ENCODE measurements at regions not wholly inside any gene's neighbourhood (a gene's known extent, or its start where the extent isn't known, plus 50 kb on each side); places are given as distances from the start of the nearest gene placed in this dataset.

DNA sequence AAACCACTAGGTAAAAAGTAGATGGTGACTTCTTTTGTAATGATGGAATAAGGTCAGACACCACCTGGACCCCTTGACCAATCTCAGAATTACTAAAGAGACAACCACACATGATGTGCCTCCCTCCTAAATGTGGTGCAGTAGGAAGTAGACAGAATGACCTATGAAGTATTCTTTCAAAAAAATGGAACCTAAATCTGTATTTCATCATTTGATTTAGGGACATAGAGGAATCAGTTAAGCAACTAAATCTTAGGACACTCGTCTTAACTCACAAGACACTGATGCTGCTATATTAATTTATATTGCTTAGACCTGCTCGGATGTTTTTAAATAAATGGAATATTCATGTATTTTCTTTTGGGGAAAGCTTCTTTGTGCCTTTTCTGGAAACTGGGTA, 80.9 kb upstream of the IRF2BP2 start:
- DNase-seq, result no peak
- Histone ChIP-seq H3K36me3 (no peaks in the 10 kb centered on the region), H3K4me1 (no peaks in the 10 kb centered on the region), H3K4me3 (no peak overlapping the region), H3K27ac (no peak overlapping the region), H3K9me3 (peaks cover 0 to 6% of the 10 kb centered on the region in 2 donors), H3K27me3 (no peaks in the 10 kb centered on the region)
- TF ChIP-seq EP300 (IDR thresholded peaks at IDR 0.05; ENCODE audit: low read depth) (no peak), POLR2A (IDR thresholded peaks at IDR 0.05) (no peak), POLR2AphosphoS5 (IDR thresholded peaks at IDR 0.05) (no peak)
- TF ChIP-seq, protein P1, sequence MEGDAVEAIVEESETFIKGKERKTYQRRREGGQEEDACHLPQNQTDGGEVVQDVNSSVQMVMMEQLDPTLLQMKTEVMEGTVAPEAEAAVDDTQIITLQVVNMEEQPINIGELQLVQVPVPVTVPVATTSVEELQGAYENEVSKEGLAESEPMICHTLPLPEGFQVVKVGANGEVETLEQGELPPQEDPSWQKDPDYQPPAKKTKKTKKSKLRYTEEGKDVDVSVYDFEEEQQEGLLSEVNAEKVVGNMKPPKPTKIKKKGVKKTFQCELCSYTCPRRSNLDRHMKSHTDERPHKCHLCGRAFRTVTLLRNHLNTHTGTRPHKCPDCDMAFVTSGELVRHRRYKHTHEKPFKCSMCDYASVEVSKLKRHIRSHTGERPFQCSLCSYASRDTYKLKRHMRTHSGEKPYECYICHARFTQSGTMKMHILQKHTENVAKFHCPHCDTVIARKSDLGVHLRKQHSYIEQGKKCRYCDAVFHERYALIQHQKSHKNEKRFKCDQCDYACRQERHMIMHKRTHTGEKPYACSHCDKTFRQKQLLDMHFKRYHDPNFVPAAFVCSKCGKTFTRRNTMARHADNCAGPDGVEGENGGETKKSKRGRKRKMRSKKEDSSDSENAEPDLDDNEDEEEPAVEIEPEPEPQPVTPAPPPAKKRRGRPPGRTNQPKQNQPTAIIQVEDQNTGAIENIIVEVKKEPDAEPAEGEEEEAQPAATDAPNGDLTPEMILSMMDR (IDR thresholded peaks at IDR 0.05), result no peak
- 90 to 91% methylated on average over 2 of the region's 2 CpGs for WGBS, 2 donors (ENCODE audit: low coverage in 1 of 2)
- in situ Hi-C loops (cut with MboI; ENCODE audit: low pct_ligation_motif_present in 1 of 4, low pct_unique_long_range_greater_than_20kb in 1 of 4, low sequenced_read_pairs in 3 of 4), result no loop called here
- intact Hi-C loops (cut with DNase I; ENCODE audit: low total_unique reads), result no loop called here

DNA sequence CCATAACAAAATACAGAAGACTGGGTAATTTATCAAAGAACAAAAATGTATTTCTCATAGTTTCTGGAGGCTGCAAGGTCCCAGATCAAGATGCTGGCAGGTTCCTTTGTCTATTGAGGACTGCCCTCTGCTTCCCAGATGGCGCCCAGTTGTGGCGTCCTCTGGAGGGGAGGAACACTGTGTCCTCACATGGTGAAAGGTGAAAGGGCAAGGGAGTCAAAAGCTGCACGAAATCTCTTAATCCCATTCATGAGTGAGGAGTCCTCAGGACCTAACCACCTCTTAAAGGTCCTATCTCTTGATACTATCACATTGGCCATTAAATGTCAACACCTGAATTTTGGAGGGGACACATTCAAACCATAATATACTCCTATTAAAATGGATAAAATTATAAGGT, 79.3 kb upstream of the IRF2BP2 start:
- TF ChIP-seq POLR2AphosphoS5 (IDR thresholded peaks at IDR 0.05) (no peak), EP300 (IDR thresholded peaks at IDR 0.05; ENCODE audit: low read depth) (no peak), POLR2A (IDR thresholded peaks at IDR 0.05) (no peak)
- TF ChIP-seq, protein P1 (IDR thresholded peaks at IDR 0.05), result no peak
- H3K4me1 ChIP-seq, result no peaks in the 10 kb centered on the region
- no peak overlapping the region for H3K27ac ChIP-seq
- no peak overlapping the region for H3K4me3 ChIP-seq
- in situ Hi-C loops (cut with MboI; ENCODE audit: low pct_ligation_motif_present in 1 of 4, low pct_unique_long_range_greater_than_20kb in 1 of 4, low sequenced_read_pairs in 3 of 4), result no loop called here
- intact Hi-C loops (cut with DNase I; ENCODE audit: low total_unique reads), result loop anchor here (10.0 kb wide), 1 partner anchor 74 kb away; the partner anchor contains the start of gene IRF2BP2
- peaks cover 0 to 8% of the 10 kb centered on the region in 2 donors for H3K9me3 ChIP-seq
- 83 to 86% methylated on average over 1 to 3 of the region's 3 CpGs for WGBS, 2 donors (ENCODE audit: low coverage in 1 of 2)
- DNase-seq, result no peak
- H3K27me3 ChIP-seq, result no peaks in the 10 kb centered on the region
- H3K36me3 ChIP-seq, result no peaks in the 10 kb centered on the region

DNA sequence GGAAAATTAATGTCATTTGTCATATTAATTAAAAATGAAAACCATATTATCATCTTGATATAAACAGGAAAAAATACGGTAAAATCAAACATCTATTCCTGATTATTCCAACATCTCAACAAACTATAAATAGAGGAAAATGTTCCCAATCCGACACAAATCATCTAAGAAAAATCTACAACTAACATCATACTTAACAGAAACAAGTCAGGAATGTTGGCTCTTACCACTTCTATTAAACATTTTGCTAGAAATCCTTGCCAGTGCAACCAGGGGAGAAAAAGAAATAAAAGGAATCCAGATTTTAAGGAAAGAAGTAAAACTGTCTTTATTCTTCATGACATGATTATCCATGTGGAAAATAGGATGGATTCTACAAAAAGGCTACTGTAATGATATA, 77.0 kb upstream of the IRF2BP2 start:
- DNase-seq, result no peak
- no peaks in the 10 kb centered on the region for H3K27me3 ChIP-seq
- H3K4me3 ChIP-seq, result no peak overlapping the region
- TF ChIP-seq POLR2A (IDR thresholded peaks at IDR 0.05), result no peak
- TF ChIP-seq, protein P1 (IDR thresholded peaks at IDR 0.05), result no peak
- TF ChIP-seq POLR2AphosphoS5 (IDR thresholded peaks at IDR 0.05), result no peak
- TF ChIP-seq EP300 (IDR thresholded peaks at IDR 0.05; ENCODE audit: low read depth), result no peak
- no peak overlapping the region for H3K27ac ChIP-seq
- peaks cover 0 to 9% (median 5%) of the 10 kb centered on the region in 4 donors for H3K4me1 ChIP-seq
- peaks cover 0 to 8% of the 10 kb centered on the region in 2 donors for H3K9me3 ChIP-seq
- no peaks in the 10 kb centered on the region for H3K36me3 ChIP-seq
- 81 to 84% methylated on average over 2 of the region's 2 CpGs for WGBS, 2 donors (ENCODE audit: low coverage in 1 of 2)
- intact Hi-C loops (cut with DNase I; ENCODE audit: low total_unique reads) (loop anchor here (10.0 kb wide), 1 partner anchor 72 kb away; the partner anchor contains the start of gene IRF2BP2), in situ Hi-C loops (cut with MboI; ENCODE audit: low pct_ligation_motif_present in 1 of 4, low pct_unique_long_range_greater_than_20kb in 1 of 4, low sequenced_read_pairs in 3 of 4) (no loop called here)

DNA sequence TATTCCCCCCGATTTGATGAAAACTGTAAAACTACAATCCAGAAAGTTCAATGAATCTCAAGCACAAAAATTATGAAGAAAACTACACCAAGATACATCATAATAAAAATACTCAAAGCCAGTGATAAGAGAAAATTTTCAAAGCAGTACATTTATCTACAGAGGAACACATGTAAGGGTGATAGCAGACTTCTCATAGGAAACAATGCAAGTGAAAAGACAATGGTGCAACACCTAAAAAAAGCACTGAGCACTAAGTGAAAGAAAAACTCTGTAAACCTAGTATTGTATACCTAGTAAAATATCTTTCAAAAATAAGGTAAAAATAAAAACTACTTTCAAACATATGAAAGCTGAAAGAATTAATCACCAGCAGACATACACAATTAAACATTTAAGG, 76.1 kb upstream of the IRF2BP2 start:
- Histone ChIP-seq H3K4me1 (peaks cover 0 to 9% (median 5%) of the 10 kb centered on the region in 4 donors), H3K27ac (no peak overlapping the region), H3K9me3 (peaks cover 0 to 8% of the 10 kb centered on the region in 2 donors), H3K36me3 (no peaks in the 10 kb centered on the region), H3K27me3 (no peaks in the 10 kb centered on the region), H3K4me3 (no peak overlapping the region)
- intact Hi-C loops (cut with DNase I; ENCODE audit: low total_unique reads) (loop anchor here (10.0 kb wide), 1 partner anchor 71 kb away; the partner anchor contains the start of gene IRF2BP2), in situ Hi-C loops (cut with MboI; ENCODE audit: low pct_ligation_motif_present in 1 of 4, low pct_unique_long_range_greater_than_20kb in 1 of 4, low sequenced_read_pairs in 3 of 4) (no loop called here)
- 97 to 100% methylated on average over 1 of the region's 1 CpG for WGBS, 2 donors (ENCODE audit: low coverage in 1 of 2)
- no peak for TF ChIP-seq EP300 (IDR thresholded peaks at IDR 0.05; ENCODE audit: low read depth)
- no peak for TF ChIP-seq POLR2A (IDR thresholded peaks at IDR 0.05)
- no peak for TF ChIP-seq POLR2AphosphoS5 (IDR thresholded peaks at IDR 0.05)
- TF ChIP-seq, protein P1 (IDR thresholded peaks at IDR 0.05), result no peak
- DNase-seq, result no peak

All from transverse colon (tissue), 4 donors.